Limb (tissue), 2 donors: ENCODE measurements at regions not wholly inside any gene's neighbourhood (a gene's known extent, or its start where the extent isn't known, plus 50 kb on each side); places are given as distances from the start of the nearest gene placed in this dataset.
"Not testable (repeated sequence)": the region's sequence is repeated elsewhere in the genome, so short reads cannot be mapped to it uniquely, and the experiment has no call there.

Experiments used
- DNase-seq, 2 donors: peaks; one replicate each; pipeline ENCODE4 v3.0.0-alpha.2; 2016; ENCODE audit errors: extremely low spot score in 2 of 2

- peak in 1 of 2 donors; percentile 6 for DNase-seq
These were observed 383.1 kb upstream of the STEAP1 start for GRCh38 chr7:89771003-89771636.

- no peak for DNase-seq
These were observed 382.0 kb upstream of the STEAP1 start for GRCh38 chr7:89772276-89772675.

- no peak for DNase-seq
These were observed 380.7 kb upstream of the STEAP1 start for GRCh38 chr7:89773611-89774010.

GRCh38 chr7:89775459-89775858, 378.8 kb upstream of the STEAP1 start:
- DNase-seq, result no peak

- DNase-seq, result no peak
These were observed 377.3 kb upstream of the STEAP1 start for GRCh38 chr7:89776980-89777379.

- DNase-seq, result no peak
These were observed 376.8 kb upstream of the STEAP1 start for GRCh38 chr7:89777499-89777898.

GRCh38 chr7:89780291-89780690, 374.0 kb upstream of the STEAP1 start:
- DNase-seq, result no peak

GRCh38 chr7:89796481-89796880, 357.8 kb upstream of the STEAP1 start:
- no peak for DNase-seq

GRCh38 chr7:89797965-89798598, 356.2 kb upstream of the STEAP1 start:
- no peak for DNase-seq

GRCh38 chr7:89798599-89798996, 355.7 kb upstream of the STEAP1 start:
- no peak for DNase-seq

GRCh38 chr7:89800761-89801160, 353.5 kb upstream of the STEAP1 start:
- no peak for DNase-seq

GRCh38 chr7:89809291-89809690, 345.0 kb upstream of the STEAP1 start:
- no peak for DNase-seq

GRCh38 chr7:89813081-89813480, 341.2 kb upstream of the STEAP1 start:
- no peak for DNase-seq

GRCh38 chr7:89826121-89826520, 328.1 kb upstream of the STEAP1 start:
- no peak for DNase-seq

GRCh38 chr7:89826557-89826956, 327.7 kb upstream of the STEAP1 start:
- no peak for DNase-seq

- DNase-seq, result peak; percentile 34 to 62
These were observed 316.8 kb upstream of the STEAP1 start for GRCh38 chr7:89837515-89837914.

GRCh38 chr7:89839329-89839728, 314.9 kb upstream of the STEAP1 start:
- DNase-seq, result no peak

- DNase-seq, result no peak
These were observed 308.3 kb upstream of the STEAP1 start for GRCh38 chr7:89845952-89846351.

GRCh38 chr7:89849052-89849451, 305.2 kb upstream of the STEAP1 start:
- no peak for DNase-seq

- DNase-seq, result not testable (repeated sequence)
These were observed 297.2 kb upstream of the STEAP1 start for GRCh38 chr7:89857053-89857452.

GRCh38 chr7:89857767-89858166, 296.5 kb upstream of the STEAP1 start:
- no peak for DNase-seq

GRCh38 chr7:89887489-89887888, 266.8 kb upstream of the STEAP1 start:
- no peak for DNase-seq

GRCh38 chr7:89908736-89909135, 245.5 kb upstream of the STEAP1 start:
- peak in 1 of 2 donors; percentile 10 for DNase-seq
